HEK293 (cell line): ENCODE measurements at regions not wholly inside any gene's neighbourhood (a gene's known extent, or its start where the extent isn't known, plus 50 kb on each side); places are given as distances from the start of the nearest gene placed in this dataset.

Experiments used
- CTCF ChIA-PET: fragments of 350-600 bp; formaldehyde crosslinking; extraction: SDS; loops from one replicate; lab custom pipeline; 2021; ENCODE audit warnings: antibody characterized with exemption; lab: Yijun Ruan, JAX
- POLR2A ChIA-PET: fragments of 300-600 bp; formaldehyde crosslinking; extraction: SDS; loops from one replicate; lab custom pipeline; 2020; ENCODE audit warnings: antibody characterized with exemption, inconsistent platforms; lab: Yijun Ruan, JAX
- H3K27ac ChIP-seq: fragments of 200-500 bp; sonication (Bioruptor generic); 2 replicates; pipeline ENCODE4 v1.5.1; 2014; ENCODE audit warnings: low read depth, low read length, control low read depth, inconsistent platforms; ENCODE audit errors: extremely low read depth
- H3K36me3 ChIP-seq, 2 experiments: fragments of 200-500 bp in 1 of 2; sonication (Bioruptor generic) in 1 of 2; 1 replicate in 1 of 2; 2 replicates in 1 of 2; pipeline ENCODE4 v1.5.1; 2014 to 2017; ENCODE audit warnings: inconsistent platforms in 2 of 2, low read length in 2 of 2; ENCODE audit not compliant: control insufficient read depth in 2 of 2, insufficient read depth in 1 of 2
- H3K4me1 ChIP-seq: fragments of 200-500 bp; sonication (Bioruptor generic); 2 replicates; pipeline ENCODE4 v1.5.1; 2014; ENCODE audit warnings: mild to moderate bottlenecking, low read length, inconsistent platforms; ENCODE audit not compliant: control insufficient read depth, insufficient read depth
- H3K4me3 ChIP-seq: 2 replicates; pipeline ENCODE4 v1.5.1; 2011; ENCODE audit warnings: low read depth, mild to moderate bottlenecking, control low read depth, low read length, moderate library complexity
- H3K9me3 ChIP-seq: fragments of 200-500 bp; sonication (Bioruptor generic); 2 replicates; pipeline ENCODE4 v1.5.1; 2014; ENCODE audit warnings: low read depth, low read length, inconsistent platforms; ENCODE audit not compliant: control insufficient read depth, insufficient read depth
- BCL11A ChIP-seq: fragments of 450-650 bp; formaldehyde crosslinking; IDR thresholded peaks from 2 replicates; pipeline ENCODE4 v1.5.1; 2016; ENCODE audit warnings: low read depth, missing biosample characterization, missing genetic modification characterization
- GLI2 ChIP-seq: fragments of 450-650 bp; formaldehyde crosslinking; IDR thresholded peaks from 2 replicates; pipeline ENCODE4; 2017; ENCODE audit warnings: missing biosample characterization, missing genetic modification characterization, low read depth, borderline replicate concordance
- HOXA7 ChIP-seq: sonication (generic); formaldehyde crosslinking; IDR thresholded peaks from 2 replicates; pipeline ENCODE4 v1.8.1; 2022; ENCODE audit warnings: missing genetic modification reagents, borderline replicate concordance
- HOXD13 ChIP-seq: sonication (generic); formaldehyde crosslinking; IDR thresholded peaks from 2 replicates; pipeline ENCODE4 v1.8.0; 2022; ENCODE audit warnings: missing genetic modification reagents, borderline replicate concordance
- KLF8 ChIP-seq: fragments of 450-650 bp; formaldehyde crosslinking; IDR thresholded peaks from 2 replicates; pipeline ENCODE4 v1.5.1; 2016; ENCODE audit warnings: missing biosample characterization, missing genetic modification characterization
- REPIN1 ChIP-seq: fragments of 450-650 bp; formaldehyde crosslinking; IDR thresholded peaks from 2 replicates; pipeline ENCODE4 v1.5.1; 2017; ENCODE audit warnings: missing biosample characterization, missing genetic modification characterization, low read depth
- SALL2 ChIP-seq: fragments of 450-650 bp; formaldehyde crosslinking; IDR thresholded peaks from 2 replicates; pipeline ENCODE4 v1.5.0; 2017; ENCODE audit warnings: missing biosample characterization, mild to moderate bottlenecking, missing genetic modification characterization, borderline replicate concordance
- ZFP3 ChIP-seq: fragments of 450-650 bp; formaldehyde crosslinking; IDR thresholded peaks from 2 replicates; pipeline ENCODE4 v1.5.1; 2016; ENCODE audit warnings: low read depth, missing biosample characterization, missing genetic modification characterization
- ZFP69B ChIP-seq: fragments of 450-650 bp; formaldehyde crosslinking; IDR thresholded peaks from 2 replicates; pipeline ENCODE4 v1.5.1; 2016; ENCODE audit warnings: missing biosample characterization, missing genetic modification characterization
- ZNF133 ChIP-seq: fragments of 450-650 bp; formaldehyde crosslinking; IDR thresholded peaks from 2 replicates; pipeline ENCODE4 v1.5.1; 2016; ENCODE audit warnings: missing biosample characterization, missing genetic modification characterization
- ZNF148 ChIP-seq: fragments of 450-650 bp; formaldehyde crosslinking; IDR thresholded peaks from 2 replicates; pipeline ENCODE4 v1.5.0; 2017; ENCODE audit warnings: missing biosample characterization, missing genetic modification characterization, borderline replicate concordance
- ZNF184 ChIP-seq: fragments of 450-650 bp; IDR thresholded peaks from 2 replicates; pipeline ENCODE4 v1.5.1; 2018; ENCODE audit warnings: missing biosample characterization, mild to moderate bottlenecking, missing genetic modification characterization
- ZNF362 ChIP-seq: fragments of 450-650 bp; formaldehyde crosslinking; IDR thresholded peaks from 2 replicates; pipeline ENCODE4 v1.5.1; 2016; ENCODE audit warnings: missing biosample characterization, missing genetic modification characterization
- ZNF391 ChIP-seq: fragments of 450-650 bp; formaldehyde crosslinking; IDR thresholded peaks from 2 replicates; pipeline ENCODE4 v1.5.1; 2016; ENCODE audit warnings: low read depth, missing biosample characterization, missing genetic modification characterization, borderline replicate concordance
- ZNF48 ChIP-seq: fragments of 450-650 bp; formaldehyde crosslinking; IDR thresholded peaks from 2 replicates; pipeline ENCODE4 v1.5.1; 2016; ENCODE audit warnings: missing biosample characterization, missing genetic modification characterization
- ZNF510 ChIP-seq: fragments of 450-650 bp; formaldehyde crosslinking; IDR thresholded peaks from 2 replicates; pipeline ENCODE4 v1.5.1; 2018; ENCODE audit warnings: mild to moderate bottlenecking, missing genetic modification characterization, missing biosample characterization; ENCODE audit not compliant: insufficient replicate concordance
- ZNF555 ChIP-seq: fragments of 450-650 bp; formaldehyde crosslinking; conservative IDR thresholded peaks from 2 replicates; pipeline ENCODE4 v1.5.1; 2017; ENCODE audit warnings: missing biosample characterization, mild to moderate bottlenecking, missing genetic modification characterization, inconsistent platforms
- ZNF580 ChIP-seq: fragments of 450-650 bp; formaldehyde crosslinking; IDR thresholded peaks from 2 replicates; pipeline ENCODE4 v1.5.1; 2016; ENCODE audit warnings: missing biosample characterization, missing genetic modification characterization
- ZNF585B ChIP-seq: fragments of 450-650 bp; formaldehyde crosslinking; IDR thresholded peaks from 2 replicates; pipeline ENCODE4 v1.5.1; 2016; ENCODE audit warnings: missing biosample characterization, missing genetic modification characterization
- ZNF654 ChIP-seq: fragments of 450-650 bp; formaldehyde crosslinking; IDR thresholded peaks from 2 replicates; pipeline ENCODE4 v1.5.1; 2016; ENCODE audit warnings: low read depth, missing biosample characterization, missing genetic modification characterization
- ZSCAN30 ChIP-seq: fragments of 450-650 bp; IDR thresholded peaks from 2 replicates; pipeline ENCODE4 v1.5.1; 2018; ENCODE audit warnings: missing biosample characterization, mild to moderate bottlenecking, missing genetic modification characterization, moderate library complexity
- TF ChIP-seq, protein P1 (sequence below): fragments of 450-650 bp; formaldehyde crosslinking; IDR thresholded peaks from 2 replicates; pipeline ENCODE4 v1.5.1; 2016; ENCODE audit warnings: missing biosample characterization, missing genetic modification characterization
- TF ChIP-seq, protein P2 (sequence below): fragments of 450-650 bp; formaldehyde crosslinking; conservative IDR thresholded peaks from 2 replicates; pipeline ENCODE4 v1.5.1; 2016; ENCODE audit warnings: low read depth, missing biosample characterization, missing genetic modification characterization

GRCh38 chr15:94004697-94005096 lies 226.7 kb upstream of the MCTP2 start:
- Histone ChIP-seq H3K27ac (no peak overlapping the region), H3K36me3 (no peaks in the 10 kb centered on the region), H3K4me1 (no peaks in the 10 kb centered on the region), H3K4me3 (no peak overlapping the region), H3K9me3 (no peaks in the 10 kb centered on the region)
- POLR2A ChIA-PET: no interaction called here
- CTCF ChIA-PET: interaction anchor here (6.5 kb wide), 1 partner anchor 115 kb away, joined by 39 read pairs; no protein-coding TSS in a partner anchor
- no peak for TF ChIP-seq ZNF510 (tag by site-specific recombination)
- no peak for TF ChIP-seq ZNF585B (tag by site-specific recombination)
- TF ChIP-seq SALL2: no peak
- TF ChIP-seq KLF8: no peak
- TF ChIP-seq ZNF391: no peak
- no peak for TF ChIP-seq ZSCAN30 (tag by site-specific recombination)
- no peak for TF ChIP-seq BCL11A
- no peak for TF ChIP-seq ZNF148 (tag by site-specific recombination)
- no peak for TF ChIP-seq ZNF362 (tag by site-specific recombination)
- no peak for TF ChIP-seq ZNF580 (tag by site-specific recombination)
- no peak for TF ChIP-seq ZNF654 (tag by site-specific recombination)
- no peak for TF ChIP-seq ZNF184
- TF ChIP-seq HOXA7 (CRISPR knock-in tag): no peak
- TF ChIP-seq ZFP3 (tag by site-specific recombination): no peak
- no peak for TF ChIP-seq REPIN1 (tag by site-specific recombination)
- TF ChIP-seq, protein P1, sequence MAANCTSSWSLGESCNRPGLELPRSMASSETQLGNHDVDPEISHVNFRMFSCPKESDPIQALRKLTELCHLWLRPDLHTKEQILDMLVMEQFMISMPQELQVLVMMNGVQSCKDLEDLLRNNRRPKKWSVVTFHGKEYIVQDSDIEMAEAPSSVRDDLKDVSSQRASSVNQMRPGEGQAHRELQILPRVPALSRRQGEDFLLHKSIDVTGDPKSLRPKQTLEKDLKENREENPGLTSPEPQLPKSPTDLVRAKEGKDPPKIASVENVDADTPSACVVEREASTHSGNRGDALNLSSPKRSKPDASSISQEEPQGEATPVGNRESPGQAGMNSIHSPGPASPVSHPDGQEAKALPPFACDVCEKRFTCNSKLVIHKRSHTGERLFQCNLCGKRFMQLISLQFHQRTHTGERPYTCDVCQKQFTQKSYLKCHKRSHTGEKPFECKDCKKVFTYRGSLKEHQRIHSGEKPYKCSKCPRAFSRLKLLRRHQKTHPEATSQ (tag by site-specific recombination): no peak
- no peak for TF ChIP-seq HOXD13 (CRISPR knock-in tag)
- no peak for TF ChIP-seq ZNF133 (tag by site-specific recombination)
- no peak for TF ChIP-seq ZNF48 (tag by site-specific recombination)
- TF ChIP-seq ZFP69B: no peak

GRCh38 chr15:94002041-94002440 lies 229.3 kb upstream of the MCTP2 start:
- TF ChIP-seq, protein P2, sequence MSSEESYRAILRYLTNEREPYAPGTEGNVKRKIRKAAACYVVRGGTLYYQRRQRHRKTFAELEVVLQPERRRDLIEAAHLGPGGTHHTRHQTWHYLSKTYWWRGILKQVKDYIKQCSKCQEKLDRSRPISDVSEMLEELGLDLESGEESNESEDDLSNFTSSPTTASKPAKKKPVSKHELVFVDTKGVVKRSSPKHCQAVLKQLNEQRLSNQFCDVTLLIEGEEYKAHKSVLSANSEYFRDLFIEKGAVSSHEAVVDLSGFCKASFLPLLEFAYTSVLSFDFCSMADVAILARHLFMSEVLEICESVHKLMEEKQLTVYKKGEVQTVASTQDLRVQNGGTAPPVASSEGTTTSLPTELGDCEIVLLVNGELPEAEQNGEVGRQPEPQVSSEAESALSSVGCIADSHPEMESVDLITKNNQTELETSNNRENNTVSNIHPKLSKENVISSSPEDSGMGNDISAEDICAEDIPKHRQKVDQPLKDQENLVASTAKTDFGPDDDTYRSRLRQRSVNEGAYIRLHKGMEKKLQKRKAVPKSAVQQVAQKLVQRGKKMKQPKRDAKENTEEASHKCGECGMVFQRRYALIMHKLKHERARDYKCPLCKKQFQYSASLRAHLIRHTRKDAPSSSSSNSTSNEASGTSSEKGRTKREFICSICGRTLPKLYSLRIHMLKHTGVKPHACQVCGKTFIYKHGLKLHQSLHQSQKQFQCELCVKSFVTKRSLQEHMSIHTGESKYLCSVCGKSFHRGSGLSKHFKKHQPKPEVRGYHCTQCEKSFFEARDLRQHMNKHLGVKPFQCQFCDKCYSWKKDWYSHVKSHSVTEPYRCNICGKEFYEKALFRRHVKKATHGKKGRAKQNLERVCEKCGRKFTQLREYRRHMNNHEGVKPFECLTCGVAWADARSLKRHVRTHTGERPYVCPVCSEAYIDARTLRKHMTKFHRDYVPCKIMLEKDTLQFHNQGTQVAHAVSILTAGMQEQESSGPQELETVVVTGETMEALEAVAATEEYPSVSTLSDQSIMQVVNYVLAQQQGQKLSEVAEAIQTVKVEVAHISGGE: no peak
- peak; percentile 29 for TF ChIP-seq ZNF585B (tag by site-specific recombination)
- TF ChIP-seq ZNF555 (tag by site-specific recombination): no peak
- no peak for TF ChIP-seq ZFP3 (tag by site-specific recombination)
- no peak for TF ChIP-seq ZNF391
- TF ChIP-seq ZNF510 (tag by site-specific recombination): no peak
- no peak for TF ChIP-seq GLI2 (tag by site-specific recombination)
- ChIA-PET CTCF (interaction anchor here (0.5 to 0.9 kb wide), 4 partner anchors 118 to 589 kb away, joined by 3 read pairs; no protein-coding TSS in a partner anchor), POLR2A (no interaction called here)
- H3K36me3 ChIP-seq: no peaks in the 10 kb centered on the region
- no peaks in the 10 kb centered on the region for H3K9me3 ChIP-seq
- H3K4me3 ChIP-seq: no peak overlapping the region
- H3K27ac ChIP-seq: no peak overlapping the region
- no peaks in the 10 kb centered on the region for H3K4me1 ChIP-seq
